ENCODE measurements at regions not wholly inside any gene's neighbourhood (a gene's known extent, or its start where the extent isn't known, plus 50 kb on each side); places are given as distances from the start of the nearest gene placed in this dataset.

- Histone ChIP-seq H2BK5ac (ENCODE audit: low read depth, low read length) (no peak overlapping the region), H2AK5ac (ENCODE audit: low read depth, low read length) (no peak overlapping the region), H3K27ac (ENCODE audit: low read depth, low read length) (no peak overlapping the region), H4K8ac (ENCODE audit: extremely low read depth, insufficient read depth, low read length) (no peak overlapping the region), H2BK15ac (ENCODE audit: low read length) (no peak overlapping the region), H3K23ac (ENCODE audit: insufficient read length) (no peak overlapping the region), H3K18ac (ENCODE audit: extremely low read depth, low read length) (no peak overlapping the region), H4K91ac (replicated peaks; ENCODE audit: insufficient read length, low read length) (no peak overlapping the region), H3K9me3 (ENCODE audit: insufficient read depth in 2 of 2, low read depth in 1 of 2, low read length in 1 of 2) (no peaks in the 10 kb centered on the region), H3K4me1 (replicated peaks in 1 of 4; ENCODE audit: control insufficient read depth in 3 of 4, insufficient read depth in 4 of 4, low read length in 3 of 4) (no peaks in the 10 kb centered on the region), H3K4me2 (ENCODE audit: insufficient read depth in 1 of 2, low read depth in 2 of 2, low read length in 2 of 2) (no peak overlapping the region), H2BK20ac (ENCODE audit: low read length) (no peak overlapping the region), H4K5ac (ENCODE audit: insufficient read length, low read depth, low read length) (no peak overlapping the region), H3K4ac (replicated peaks; ENCODE audit: insufficient read length, low read depth, low read length) (no peak overlapping the region), H3K4me3 (ENCODE audit: extremely low read depth in 1 of 4, insufficient read depth in 2 of 4, low read depth in 3 of 4, low read length in 4 of 4) (no peak overlapping the region), H4K20me1 (replicated peaks in 1 of 2; ENCODE audit: control insufficient read depth in 1 of 2, insufficient read depth in 2 of 2, low read length in 2 of 2) (no peaks in the 10 kb centered on the region), H3K79me1 (ENCODE audit: low read depth, low read length) (no peaks in the 10 kb centered on the region), H3K79me2 (ENCODE audit: control insufficient read depth in 1 of 2, insufficient read depth in 2 of 2, low read length in 2 of 2) (no peaks in the 10 kb centered on the region), H3K9ac (replicated peaks in 1 of 4; ENCODE audit: extremely low read depth in 1 of 4, low read depth in 3 of 4, low read length in 3 of 4) (no peak overlapping the region), H3K23me2 (ENCODE audit: low read depth, low read length) (no peaks in the 10 kb centered on the region), H2AFZ (ENCODE audit: low read length) (no peak overlapping the region), H3K36me3 (ENCODE audit: control insufficient read depth in 2 of 4, insufficient read depth in 4 of 4, low read length in 3 of 4) (no peaks in the 10 kb centered on the region), H3K27me3 (replicated peaks in 1 of 4; ENCODE audit: control insufficient read depth in 3 of 4, extremely low read depth in 1 of 4, insufficient read depth in 3 of 4, low read length in 3 of 4) (no peaks in the 10 kb centered on the region; a peak in 1 of 7 replicates), H3K56ac (replicated peaks; ENCODE audit: insufficient read length, low read depth, low read length) (no peak overlapping the region), H3K14ac (ENCODE audit: insufficient read length) (no peak overlapping the region), H2BK120ac (replicated peaks; ENCODE audit: low read depth, low read length) (no peak overlapping the region), H2BK12ac (ENCODE audit: low read depth, low read length) (no peak overlapping the region)
- FAIRE-seq = no peak
- 84% methylated on average over 2 of the region's 2 CpGs; no CpG with 5 or more reads in 1 of the 2 experiments for WGBS, 2 experiments (ENCODE audit: extremely low coverage in 1 of 2, insufficient coverage in 1 of 2, insufficient read length in 1 of 2, insufficient replicate concordance in 2 of 2, low coverage in 1 of 2, low lambda C conversion rate in 2 of 2, missing lambda C conversion rate in 1 of 2)
- no peak for TF ChIP-seq BCL11A (IDR thresholded peaks at IDR 0.05; ENCODE audit: low read depth in 2 of 2, low read length in 2 of 2)
- TF ChIP-seq RXRA (IDR thresholded peaks at IDR 0.05; ENCODE audit: insufficient read depth, low read depth, low read length) = no peak
- TF ChIP-seq PHF8 (conservative IDR thresholded peaks at IDR 0.05; ENCODE audit: low read depth, low read length) = no peak
- TF ChIP-seq CEBPB (IDR thresholded peaks at IDR 0.05; ENCODE audit: low read depth, low read length) = no peak
- no peak for TF ChIP-seq KDM5A (IDR thresholded peaks at IDR 0.05; ENCODE audit: low read length)
- TF ChIP-seq BACH1 (IDR thresholded peaks at IDR 0.05; ENCODE audit: low read length) = no peak
- TF ChIP-seq MAX (IDR thresholded peaks at IDR 0.05) = no peak
- CTCF ChIA-PET (ENCODE audit: partially characterized antibody) = interaction anchor here (0.6 to 3.2 kb wide), 5 partner anchors 9 to 163 kb away, joined by 3 to 10 read pairs (median 4); no protein-coding TSS in a partner anchor
- POLR2A ChIA-PET (ENCODE audit: partially characterized antibody) = no interaction called here
- no peak for DNase-seq (ENCODE audit: low read depth in 1 of 2, low spot score in 2 of 2)
Observed at GRCh38 chr4:24380957-24381665, 203.2 kb downstream of the DHX15 start.
